Mesodermal cell (in vitro differentiated cells): ENCODE measurements at regions not wholly inside any gene's neighbourhood (a gene's known extent, or its start where the extent isn't known, plus 50 kb on each side); places are given as distances from the start of the nearest gene placed in this dataset.

Source experiments
- H3K27ac ChIP-seq: 2 replicates; pipeline ENCODE4 v1.7.0; 2013; ENCODE audit warnings: mild to moderate bottlenecking, low read depth, low read length, moderate library complexity; ENCODE audit not compliant: severe bottlenecking
- H3K36me3 ChIP-seq: 2 replicates; pipeline ENCODE4 v1.7.1; 2013; ENCODE audit warnings: mild to moderate bottlenecking, low read length, moderate library complexity; ENCODE audit not compliant: control insufficient read depth, insufficient read depth
- H3K4me1 ChIP-seq: one replicate; pipeline ENCODE4 v1.7.1; 2013; ENCODE audit warnings: mild to moderate bottlenecking, low read length; ENCODE audit not compliant: insufficient read depth, control insufficient read depth, poor library complexity, severe bottlenecking
- H3K4me3 ChIP-seq: 2 replicates; pipeline ENCODE4 v1.7.0; 2013; ENCODE audit warnings: low read length, control low read depth, mild to moderate bottlenecking; ENCODE audit not compliant: insufficient read depth, poor library complexity, severe bottlenecking; ENCODE audit errors: extremely low read depth
- H3K9me3 ChIP-seq: 2 replicates; pipeline ENCODE4 v1.7.1; 2013; ENCODE audit warnings: mild to moderate bottlenecking, low read length, moderate library complexity; ENCODE audit not compliant: control insufficient read depth
- WGBS, 2 experiments: methylation state at CpG; one replicate each; pipeline ENCODE4 v1.1.5; 2013; ENCODE audit warnings: missing lambda C conversion rate in 2 of 2; ENCODE audit not compliant: insufficient coverage in 2 of 2; 5-methylcytosine and 5-hydroxymethylcytosine counted together

GRCh38 chr6:14734416-14735340 is 511.2 kb upstream of the JARID2 start:
- H3K4me3 ChIP-seq: no peak overlapping the region
- 67% methylated on average over 1 of the region's 5 CpGs; no CpG with 5 or more reads in 1 of the 2 experiments for WGBS, 2 experiments
- H3K27ac ChIP-seq: no peak overlapping the region

GRCh38 chr6:14735956-14736486 is 509.8 kb upstream of the JARID2 start:
- H3K27ac ChIP-seq: no peak overlapping the region
- H3K36me3 ChIP-seq: no peaks in the 10 kb centered on the region
- peaks cover 4% of the 10 kb centered on the region for H3K9me3 ChIP-seq
- WGBS, 2 experiments: 86 to 89% methylated on average over 1 of the region's 1 CpG
- no peak overlapping the region for H3K4me3 ChIP-seq
- H3K4me1 ChIP-seq: peaks cover 12% of the 10 kb centered on the region

More at GRCh38 chr6:14734416-14735340, 511.2 kb upstream of the JARID2 start:
- H3K36me3 ChIP-seq: no peaks in the 10 kb centered on the region
- peaks cover 12% of the 10 kb centered on the region for H3K4me1 ChIP-seq
- peaks cover 4% of the 10 kb centered on the region for H3K9me3 ChIP-seq

GRCh38 chr6:14736554-14736953 is 509.3 kb upstream of the JARID2 start:
- Histone ChIP-seq H3K4me3 (no peak overlapping the region), H3K36me3 (no peaks in the 10 kb centered on the region), H3K4me1 (peaks cover 12% of the 10 kb centered on the region), H3K9me3 (peaks cover 4% of the 10 kb centered on the region), H3K27ac (no peak overlapping the region)
- WGBS, 2 experiments: 80 to 100% methylated on average over 1 to 2 of the region's 2 CpGs

GRCh38 chr6:14738497-14738896 is 507.4 kb upstream of the JARID2 start:
- Histone ChIP-seq H3K4me3 (no peak overlapping the region), H3K36me3 (no peaks in the 10 kb centered on the region), H3K27ac (no peak overlapping the region), H3K9me3 (peaks cover 4% of the 10 kb centered on the region), H3K4me1 (peaks cover 11% of the 10 kb centered on the region)
- WGBS, 2 experiments: 100% methylated on average over 1 to 2 of the region's 2 CpGs

GRCh38 chr6:14738933-14739332 is 506.9 kb upstream of the JARID2 start:
- 100% methylated on average over 1 of the region's 5 CpGs for WGBS, 2 experiments

GRCh38 chr6:14739827-14740226 is 506.0 kb upstream of the JARID2 start:
- Histone ChIP-seq H3K4me3 (no peak overlapping the region), H3K36me3 (no peaks in the 10 kb centered on the region), H3K4me1 (peaks cover 16% of the 10 kb centered on the region), H3K9me3 (no peaks in the 10 kb centered on the region), H3K27ac (no peak overlapping the region)
- WGBS, 2 experiments: 86 to 88% methylated on average over 2 of the region's 7 CpGs

More at GRCh38 chr6:14738933-14739332, 506.9 kb upstream of the JARID2 start:
- Histone ChIP-seq H3K4me3 (no peak overlapping the region), H3K27ac (no peak overlapping the region), H3K4me1 (peaks cover 15% of the 10 kb centered on the region), H3K9me3 (peaks cover 3% of the 10 kb centered on the region), H3K36me3 (no peaks in the 10 kb centered on the region)

- Histone ChIP-seq H3K9me3 (no peaks in the 10 kb centered on the region), H3K27ac (no peak overlapping the region), H3K4me3 (no peak overlapping the region), H3K4me1 (peaks cover 16% of the 10 kb centered on the region), H3K36me3 (no peaks in the 10 kb centered on the region)
- WGBS, 2 experiments: 89 to 94% methylated on average over 2 of the region's 2 CpGs
These were observed 503.7 kb upstream of the JARID2 start for GRCh38 chr6:14742171-14742570.

- Histone ChIP-seq H3K36me3 (no peaks in the 10 kb centered on the region), H3K27ac (no peak overlapping the region), H3K4me3 (no peak overlapping the region), H3K4me1 (peaks cover 16% of the 10 kb centered on the region), H3K9me3 (no peaks in the 10 kb centered on the region)
- 88 to 90% methylated on average over 2 to 5 of the region's 5 CpGs for WGBS, 2 experiments
These were observed 503.2 kb upstream of the JARID2 start for GRCh38 chr6:14742680-14743079.

GRCh38 chr6:14743144-14743473 is 502.8 kb upstream of the JARID2 start:
- Histone ChIP-seq H3K4me3 (no peak overlapping the region), H3K4me1 (peaks cover 16% of the 10 kb centered on the region), H3K36me3 (no peaks in the 10 kb centered on the region), H3K9me3 (no peaks in the 10 kb centered on the region), H3K27ac (peak overlapping the region; percentile 78)
- WGBS, 2 experiments: 89 to 96% methylated on average over 2 of the region's 2 CpGs

- WGBS, 2 experiments: 87 to 93% methylated on average over 5 to 6 of the region's 7 CpGs
- Histone ChIP-seq H3K27ac (peak overlapping the region; percentile 78), H3K4me1 (peaks cover 15% of the 10 kb centered on the region), H3K9me3 (no peaks in the 10 kb centered on the region), H3K36me3 (no peaks in the 10 kb centered on the region), H3K4me3 (no peak overlapping the region)
These were observed 502.2 kb upstream of the JARID2 start for GRCh38 chr6:14743474-14744211.
